ENCODE measurements at regions not wholly inside any gene's neighbourhood (a gene's known extent, or its start where the extent isn't known, plus 50 kb on each side); places are given as distances from the start of the nearest gene placed in this dataset.

GRCh38 chr2:238772635-238773297, 75.1 kb upstream of the TWIST2 start:
- no peak for TF ChIP-seq CTCF (IDR thresholded peaks at IDR 0.05)
- TF ChIP-seq EZH2 (IDR thresholded peaks at IDR 0.05; ENCODE audit: borderline replicate concordance, insufficient read depth, low read depth, low read length, poor library complexity, severe bottlenecking) = no peak

All from B cell (primary cell).